ENCODE measurements at regions not wholly inside any gene's neighbourhood (a gene's known extent, or its start where the extent isn't known, plus 50 kb on each side); places are given as distances from the start of the nearest gene placed in this dataset.

DNA sequence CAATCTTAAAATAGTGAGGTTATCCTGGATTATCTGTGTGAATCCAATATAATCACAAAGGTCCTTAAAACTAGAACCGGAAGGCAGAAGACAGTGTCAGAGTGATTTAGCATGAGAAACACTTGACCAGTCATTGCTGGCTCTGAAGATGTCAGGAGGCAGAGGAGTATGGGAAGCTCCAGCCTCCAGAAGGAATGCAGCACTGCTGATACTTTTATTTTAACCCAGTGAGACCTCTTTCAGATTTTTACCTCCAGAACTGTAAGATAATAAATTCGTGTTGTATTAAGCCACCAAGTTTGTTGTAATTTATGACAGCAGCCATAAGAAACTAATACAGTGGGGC, 134.4 kb upstream of the ZC3H12C start (continued):
- TF ChIP-seq, protein P1, sequence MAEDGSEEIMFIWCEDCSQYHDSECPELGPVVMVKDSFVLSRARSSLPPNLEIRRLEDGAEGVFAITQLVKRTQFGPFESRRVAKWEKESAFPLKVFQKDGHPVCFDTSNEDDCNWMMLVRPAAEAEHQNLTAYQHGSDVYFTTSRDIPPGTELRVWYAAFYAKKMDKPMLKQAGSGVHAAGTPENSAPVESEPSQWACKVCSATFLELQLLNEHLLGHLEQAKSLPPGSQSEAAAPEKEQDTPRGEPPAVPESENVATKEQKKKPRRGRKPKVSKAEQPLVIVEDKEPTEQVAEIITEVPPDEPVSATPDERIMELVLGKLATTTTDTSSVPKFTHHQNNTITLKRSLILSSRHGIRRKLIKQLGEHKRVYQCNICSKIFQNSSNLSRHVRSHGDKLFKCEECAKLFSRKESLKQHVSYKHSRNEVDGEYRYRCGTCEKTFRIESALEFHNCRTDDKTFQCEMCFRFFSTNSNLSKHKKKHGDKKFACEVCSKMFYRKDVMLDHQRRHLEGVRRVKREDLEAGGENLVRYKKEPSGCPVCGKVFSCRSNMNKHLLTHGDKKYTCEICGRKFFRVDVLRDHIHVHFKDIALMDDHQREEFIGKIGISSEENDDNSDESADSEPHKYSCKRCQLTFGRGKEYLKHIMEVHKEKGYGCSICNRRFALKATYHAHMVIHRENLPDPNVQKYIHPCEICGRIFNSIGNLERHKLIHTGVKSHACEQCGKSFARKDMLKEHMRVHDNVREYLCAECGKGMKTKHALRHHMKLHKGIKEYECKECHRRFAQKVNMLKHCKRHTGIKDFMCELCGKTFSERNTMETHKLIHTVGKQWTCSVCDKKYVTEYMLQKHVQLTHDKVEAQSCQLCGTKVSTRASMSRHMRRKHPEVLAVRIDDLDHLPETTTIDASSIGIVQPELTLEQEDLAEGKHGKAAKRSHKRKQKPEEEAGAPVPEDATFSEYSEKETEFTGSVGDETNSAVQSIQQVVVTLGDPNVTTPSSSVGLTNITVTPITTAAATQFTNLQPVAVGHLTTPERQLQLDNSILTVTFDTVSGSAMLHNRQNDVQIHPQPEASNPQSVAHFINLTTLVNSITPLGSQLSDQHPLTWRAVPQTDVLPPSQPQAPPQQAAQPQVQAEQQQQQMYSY (CRISPR knock-in tag; IDR thresholded peaks at IDR 0.05) = no peak
- TF ChIP-seq SMC3 (IDR thresholded peaks at IDR 0.05; ENCODE audit: borderline replicate concordance, low read length) (no peak), CBFB (IDR thresholded peaks at IDR 0.05; ENCODE audit: low read depth) (no peak), ZNF592 (IDR thresholded peaks at IDR 0.05) (no peak), ZZZ3 (IDR thresholded peaks at IDR 0.05; ENCODE audit: control insufficient read depth, insufficient read length, low read depth) (no peak), SMAD1 (IDR thresholded peaks at IDR 0.05; ENCODE audit: low read depth, partially characterized antibody) (no peak), POLR2AphosphoS5 (IDR thresholded peaks at IDR 0.05; ENCODE audit: low read length) (no peak), RELA (IDR thresholded peaks at IDR 0.05; ENCODE audit: borderline replicate concordance, partially characterized antibody) (no peak), CHD2 (IDR thresholded peaks at IDR 0.05; ENCODE audit: borderline replicate concordance, low read depth, low read length) (no peak), MYC (IDR thresholded peaks at IDR 0.05; ENCODE audit: insufficient read depth, insufficient read length, insufficient replicate concordance, low read length, severe bottlenecking) (no peak), CREM (IDR thresholded peaks at IDR 0.05; ENCODE audit: low read depth) (no peak), CHD4 (IDR thresholded peaks at IDR 0.05) (no peak), SUZ12 (IDR thresholded peaks at IDR 0.05; ENCODE audit: unreplicated experiment) (no peak)
